HG03064 (cell line): ENCODE measurements at regions not wholly inside any gene's neighbourhood (a gene's known extent, or its start where the extent isn't known, plus 50 kb on each side); places are given as distances from the start of the nearest gene placed in this dataset.

Source experiments
- ATAC-seq: cut with Tn5 transposase; IDR thresholded peaks from one replicate; pipeline ENCODE4 v1.9.1; 2021; ENCODE audit warnings: low read depth; ENCODE audit not compliant: unreplicated experiment

DNA sequence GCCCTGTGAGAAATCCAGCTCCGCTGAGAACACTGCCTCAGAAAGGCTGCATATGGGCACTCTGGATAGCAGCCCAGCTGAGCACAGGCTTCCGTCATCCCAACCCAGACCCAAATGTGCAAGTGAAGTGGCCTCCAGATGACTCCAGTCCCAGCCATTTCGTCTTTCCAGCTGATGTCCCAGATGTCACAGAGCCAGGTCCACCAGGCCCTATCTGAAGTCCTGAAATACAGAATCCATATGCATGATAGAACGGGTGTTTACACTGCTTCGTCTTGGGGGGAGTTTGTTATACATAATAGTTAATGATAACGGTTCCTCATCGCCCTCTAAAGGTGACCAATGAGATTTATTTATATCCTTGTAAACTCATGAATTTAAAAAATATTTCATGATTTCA, 72.6 kb upstream of the TRIM2 start:
- ATAC-seq: no peak

DNA sequence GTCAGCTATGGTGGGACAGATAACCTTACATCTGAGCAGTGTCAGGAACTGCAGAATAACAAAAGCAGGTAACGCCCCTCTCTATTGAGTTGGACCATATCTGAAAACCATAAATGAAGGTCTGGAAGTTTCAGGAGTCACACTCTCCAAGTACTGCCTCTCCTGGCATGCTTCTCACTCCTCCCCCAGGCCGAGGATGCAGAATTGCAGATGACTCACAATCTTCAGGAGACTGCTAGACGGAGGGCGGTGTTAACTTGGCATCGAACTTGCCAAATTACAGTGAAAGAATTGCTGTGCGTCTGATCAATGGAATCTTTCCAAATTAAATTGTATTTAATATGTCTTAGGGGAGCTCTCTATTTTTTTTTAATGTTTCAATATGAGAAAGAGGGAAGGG, 67.1 kb upstream of the TRIM2 start:
- no peak for ATAC-seq

DNA sequence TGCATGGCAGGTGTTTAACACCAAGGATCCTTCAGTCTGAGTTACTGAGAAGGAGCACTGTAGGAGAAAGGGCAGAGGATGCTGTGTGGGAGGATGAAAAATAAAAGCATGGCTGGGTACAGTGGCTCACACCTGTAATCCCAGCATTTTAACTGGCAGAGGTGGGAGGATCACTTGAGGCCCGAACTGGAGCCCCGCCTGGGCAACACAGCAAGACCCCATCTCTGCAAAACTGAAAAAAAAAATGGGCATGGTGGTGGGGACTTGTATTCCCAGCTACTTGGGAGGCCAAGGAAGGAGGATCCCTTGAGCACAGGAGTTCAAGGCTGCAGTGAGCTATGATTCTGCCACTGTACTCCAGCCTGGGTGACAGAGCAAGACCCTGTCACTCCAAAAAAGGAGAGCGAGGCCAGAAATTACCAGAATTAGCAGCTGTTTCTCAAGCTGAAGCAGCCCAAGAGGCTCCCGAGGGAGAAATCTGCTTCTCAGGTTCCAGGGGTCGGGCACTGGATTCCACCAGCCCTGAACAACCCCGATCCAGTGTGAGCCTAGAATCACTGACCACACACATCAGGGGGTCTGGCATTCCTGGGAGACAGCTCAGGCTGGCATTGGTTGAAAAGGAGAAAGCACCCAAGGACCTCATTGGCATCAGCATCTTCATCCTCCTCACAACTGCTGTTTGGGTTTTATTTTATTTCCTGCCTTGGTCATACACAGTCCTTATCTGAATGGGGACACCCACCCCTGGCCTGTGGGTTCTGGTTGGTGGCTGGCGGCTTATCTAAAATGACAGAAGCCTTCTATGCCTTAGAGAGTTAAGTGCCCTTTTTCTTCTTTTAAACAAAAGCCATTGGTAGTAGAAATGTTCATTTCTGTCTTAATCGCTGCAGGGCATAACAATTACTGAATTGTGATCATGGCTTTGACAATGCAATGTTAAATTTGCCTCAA, 66.3 kb upstream of the TRIM2 start:
- no peak for ATAC-seq

DNA sequence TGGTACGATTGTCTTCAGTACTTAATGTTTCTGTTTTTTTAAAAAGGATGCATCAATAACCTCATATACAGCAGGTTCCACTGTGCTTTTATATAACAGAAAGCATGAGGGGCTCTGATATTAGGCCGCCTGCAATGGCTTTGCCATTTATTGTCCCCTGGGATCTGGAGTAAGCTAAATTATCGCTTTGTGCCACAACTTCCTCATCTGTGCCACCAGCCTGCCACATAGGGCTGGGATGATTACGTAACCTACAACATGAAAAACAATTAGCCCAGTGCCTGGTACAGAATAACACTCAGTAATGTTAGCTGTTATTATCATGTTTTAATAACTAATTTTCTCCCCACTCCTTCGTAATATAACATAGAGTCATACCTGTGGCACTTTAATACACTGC, 65.5 kb upstream of the TRIM2 start:
- no peak for ATAC-seq

DNA sequence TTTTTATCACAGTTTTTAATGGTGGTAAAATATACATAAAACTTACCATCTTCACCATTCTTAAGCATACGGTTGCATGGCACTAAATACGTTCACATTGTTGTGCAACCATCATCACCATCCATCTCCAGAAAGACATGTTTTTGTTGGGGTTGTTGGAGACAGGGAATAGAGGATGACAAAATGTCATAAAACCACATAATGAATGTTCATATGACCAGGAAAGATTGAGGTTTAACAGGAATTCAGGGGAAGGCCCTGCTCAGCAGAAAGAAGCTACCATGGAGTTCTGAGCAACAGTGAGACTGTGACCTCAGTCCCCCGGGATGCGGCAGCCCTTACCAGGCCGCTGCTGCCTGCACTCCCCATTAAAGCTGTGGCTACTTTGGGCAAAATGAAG, 63.9 kb upstream of the TRIM2 start:
- ATAC-seq: no peak

DNA sequence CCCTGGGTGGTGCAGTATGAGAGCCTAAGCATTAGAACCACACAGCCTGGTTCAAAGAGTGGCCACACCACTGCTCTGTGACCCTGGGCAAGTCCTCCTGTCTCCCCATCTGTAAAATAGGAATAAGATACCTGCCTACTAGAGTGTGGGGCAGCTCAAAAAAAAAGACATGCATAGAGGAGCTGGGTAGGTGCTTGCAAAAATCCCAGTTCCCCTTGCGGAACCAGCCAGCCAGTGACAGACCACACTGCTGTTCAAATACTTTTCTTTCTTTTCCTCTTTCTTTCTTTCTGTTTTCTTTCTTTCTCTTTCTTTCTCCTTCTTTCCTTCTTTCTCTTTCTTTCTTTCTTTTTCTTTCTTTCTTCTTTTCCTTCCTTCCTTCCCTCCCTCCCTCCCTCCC, 63.0 kb upstream of the TRIM2 start:
- ATAC-seq: no peak

DNA sequence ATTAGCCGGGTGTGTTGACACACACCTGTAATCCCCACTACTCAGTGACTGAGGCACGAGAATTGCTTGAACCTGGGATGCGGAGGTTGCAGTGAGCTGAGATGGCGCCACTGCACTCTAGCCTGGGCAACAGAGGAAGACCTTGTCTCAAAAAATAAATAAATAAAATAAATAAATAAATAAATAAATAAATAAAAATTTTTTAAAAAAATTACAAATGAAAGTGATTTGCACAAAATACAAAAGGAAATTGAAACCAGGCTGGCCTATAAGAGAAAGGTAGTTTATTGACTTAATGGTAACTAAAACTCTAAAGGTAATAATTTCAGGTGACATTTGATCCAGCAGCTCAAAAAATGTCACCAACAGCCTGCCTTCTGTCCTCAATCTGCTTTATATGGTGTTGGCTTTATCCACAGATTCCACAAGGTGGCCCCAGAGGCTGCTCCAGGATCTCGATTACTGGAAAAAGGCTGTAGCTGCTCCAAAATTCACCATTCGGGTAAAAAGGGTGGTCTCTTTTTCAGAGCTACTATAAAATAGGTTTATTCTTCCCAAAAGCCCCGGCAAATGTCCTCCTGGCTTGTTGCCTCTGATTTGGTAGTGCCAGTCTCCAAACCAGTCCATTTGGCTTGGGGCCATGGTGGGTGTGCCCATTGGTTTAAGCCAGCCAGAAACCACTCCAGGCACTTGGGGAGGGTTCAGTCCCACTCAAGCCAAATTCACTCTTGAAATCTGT, 61.4 kb upstream of the TRIM2 start:
- ATAC-seq: no peak

DNA sequence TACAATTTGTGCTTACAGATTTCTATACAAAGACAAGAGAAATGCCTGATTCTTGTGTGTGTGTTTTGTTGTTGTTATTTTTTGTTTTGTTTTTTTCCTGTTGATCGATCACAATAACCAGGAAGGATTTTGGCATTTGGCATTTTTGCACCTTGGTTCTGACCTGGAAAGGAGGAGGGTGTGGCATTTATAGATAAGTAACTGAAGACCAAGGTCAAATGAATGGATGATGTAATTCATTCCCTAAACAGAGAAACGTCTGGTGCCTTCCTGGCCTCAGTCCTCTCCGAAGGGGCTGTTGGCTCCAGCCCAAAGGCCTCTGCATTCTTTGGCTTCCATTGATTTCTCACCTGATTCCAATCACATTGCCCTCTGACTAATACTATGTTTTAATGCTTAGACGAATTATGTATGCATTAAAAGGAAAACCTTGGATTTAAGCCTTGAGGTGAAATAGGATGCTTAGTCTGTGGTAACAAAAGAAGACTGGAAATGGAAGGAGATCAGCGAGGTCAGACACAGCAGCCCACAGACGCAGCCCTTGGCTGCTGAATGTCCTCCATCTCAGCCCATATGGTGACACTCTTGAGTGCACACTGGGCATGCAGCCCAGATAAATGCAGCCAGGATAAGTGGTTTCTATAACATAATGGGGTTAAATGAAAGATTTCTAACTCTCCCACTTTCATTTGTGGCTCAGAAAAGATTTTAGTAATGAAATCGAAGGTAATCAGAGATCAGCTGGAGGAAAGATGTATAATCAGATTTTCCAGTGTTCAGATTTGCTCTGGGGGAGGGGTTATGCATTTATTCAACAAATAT, 60.5 kb upstream of the TRIM2 start:
- ATAC-seq: no peak

DNA sequence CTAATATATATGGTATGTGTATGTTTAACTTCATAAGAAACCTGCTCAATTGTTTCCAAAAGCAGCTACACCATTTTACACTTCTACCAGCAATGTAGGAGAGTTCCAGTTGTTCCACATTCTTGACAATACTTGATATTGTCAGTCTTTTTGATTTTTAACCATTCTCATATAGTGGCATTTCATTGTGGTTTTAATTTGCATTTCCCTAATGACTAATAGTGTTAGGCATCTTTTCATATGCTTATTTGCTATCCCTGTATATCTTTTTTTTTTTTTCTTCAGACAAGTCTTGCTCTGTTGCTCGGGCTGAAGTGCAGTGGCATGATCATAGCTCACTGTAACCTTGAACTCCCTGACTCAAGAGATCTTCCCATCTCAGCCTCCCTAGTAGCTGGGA, 58.2 kb upstream of the TRIM2 start:
- no peak for ATAC-seq

DNA sequence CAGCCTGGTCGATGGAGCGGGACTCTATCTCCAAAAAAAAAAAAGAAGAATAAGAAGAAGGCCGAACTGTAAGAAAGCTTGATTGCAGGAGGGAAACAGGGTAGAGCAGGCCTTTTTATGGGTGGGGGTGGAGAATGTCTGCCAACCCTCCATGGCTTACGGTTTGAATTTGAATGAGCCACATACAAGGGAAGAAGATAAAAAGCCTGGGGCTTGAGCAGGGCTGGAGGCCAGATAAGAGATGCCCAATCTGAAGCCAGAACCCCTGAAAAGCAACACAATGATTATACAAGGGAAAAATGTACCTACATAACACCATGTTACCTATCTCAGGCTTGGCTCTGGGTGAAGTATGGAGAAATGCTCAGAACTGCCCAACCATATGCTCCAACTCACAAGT, 57.3 kb upstream of the TRIM2 start:
- ATAC-seq: no peak

DNA sequence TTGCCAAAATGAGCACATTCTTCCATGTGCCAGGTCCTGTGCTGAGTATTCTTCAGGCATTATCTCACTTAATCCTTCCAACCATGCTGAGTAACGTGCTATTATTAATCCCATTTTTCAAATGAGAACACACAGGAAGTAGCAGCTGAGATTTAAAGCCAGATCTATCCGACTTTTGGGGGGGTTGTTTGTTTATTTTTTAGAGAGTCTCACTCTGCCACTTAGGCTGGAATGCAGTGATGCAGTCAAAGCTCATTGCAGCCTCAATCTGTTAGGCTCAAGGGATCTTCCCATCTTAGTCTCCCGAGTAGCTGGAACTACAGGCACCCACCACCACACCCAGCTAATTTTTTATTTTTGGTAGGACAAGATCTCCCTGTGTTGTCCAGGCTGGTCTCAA, 55.5 kb upstream of the TRIM2 start:
- no peak for ATAC-seq

DNA sequence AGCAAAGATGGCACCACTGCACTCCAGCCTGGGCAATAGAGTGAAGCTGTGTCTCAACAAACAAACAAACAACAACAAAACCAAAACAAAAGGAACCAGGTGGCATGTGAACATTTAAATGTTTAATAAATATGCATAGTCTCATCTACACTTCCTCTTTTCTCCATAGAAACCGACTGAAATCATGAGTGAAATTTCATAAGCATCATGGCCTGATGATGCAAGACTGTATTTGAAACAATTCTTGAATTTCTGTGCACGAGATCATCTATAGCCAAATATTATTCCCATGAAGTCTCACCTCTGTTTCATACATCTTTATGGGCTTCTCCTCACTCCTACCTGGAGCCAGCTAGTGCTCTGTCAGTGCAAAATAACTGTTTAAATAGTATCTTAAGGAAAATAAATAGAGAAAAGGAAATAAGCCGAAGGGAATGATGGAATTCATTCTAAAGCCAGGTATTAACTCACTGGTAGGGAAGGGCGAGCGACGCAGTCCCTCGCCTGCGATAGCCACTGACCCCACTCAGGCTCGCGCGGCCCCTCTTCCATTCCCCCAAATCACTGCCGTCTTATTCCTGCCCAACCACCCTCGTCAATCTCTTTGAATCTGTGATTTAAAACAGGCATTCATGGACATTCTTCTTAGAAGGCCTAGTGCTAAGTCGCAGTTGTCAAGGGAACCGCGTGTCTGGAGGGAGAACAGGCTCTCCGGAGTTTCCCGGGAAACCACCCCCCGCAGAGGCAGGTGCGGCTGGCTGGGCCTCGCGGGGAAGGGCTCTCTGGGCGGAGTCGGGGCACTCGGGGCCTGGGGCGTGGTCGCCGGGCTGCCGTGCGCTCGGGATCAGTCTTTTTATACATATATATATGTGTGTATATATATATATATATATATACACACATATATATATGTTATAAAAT, 52.4 kb upstream of the TRIM2 start:
- no peak for ATAC-seq

DNA sequence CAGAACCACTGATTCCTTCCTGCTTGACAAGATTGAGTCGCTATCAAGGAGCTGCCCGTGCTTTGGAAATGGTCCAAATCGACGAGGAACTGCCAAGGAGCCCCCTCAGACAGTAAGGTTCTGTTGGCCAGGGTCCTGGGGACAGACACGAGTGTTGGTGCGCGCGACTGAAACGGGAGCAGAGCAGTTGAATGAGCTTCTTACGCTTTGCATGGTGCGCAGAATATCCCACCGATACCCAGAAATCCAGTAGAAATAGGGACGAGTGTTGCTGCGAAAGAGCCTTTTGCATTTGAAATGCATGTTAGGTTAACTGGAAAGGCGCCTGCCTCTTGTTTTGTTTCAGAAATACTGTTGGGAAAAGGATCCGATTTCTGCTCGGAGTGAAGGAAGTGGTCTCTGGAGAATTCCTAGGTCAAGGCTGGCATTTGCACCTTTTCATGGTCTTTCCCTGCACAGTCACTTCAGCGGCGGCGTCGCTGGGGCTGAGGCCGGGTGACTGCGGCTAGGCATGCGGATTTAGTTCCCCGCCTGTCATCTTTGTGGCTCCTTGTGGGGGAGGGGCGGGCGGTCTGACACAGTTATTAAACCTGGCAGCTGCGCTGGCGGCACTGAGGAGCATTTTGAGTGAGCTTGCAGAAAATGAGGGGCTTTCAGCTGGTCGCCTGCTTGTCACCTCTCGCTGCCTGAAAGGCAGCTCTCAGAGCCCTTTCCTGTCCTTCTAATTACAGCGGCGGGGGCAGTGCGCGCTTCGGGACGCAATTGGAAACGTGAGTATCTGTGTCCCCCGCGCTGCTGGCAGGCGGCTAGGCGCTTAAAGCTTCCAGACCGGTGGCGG, 51.5 kb upstream of the TRIM2 start:
- ATAC-seq: peak; percentile 12

DNA sequence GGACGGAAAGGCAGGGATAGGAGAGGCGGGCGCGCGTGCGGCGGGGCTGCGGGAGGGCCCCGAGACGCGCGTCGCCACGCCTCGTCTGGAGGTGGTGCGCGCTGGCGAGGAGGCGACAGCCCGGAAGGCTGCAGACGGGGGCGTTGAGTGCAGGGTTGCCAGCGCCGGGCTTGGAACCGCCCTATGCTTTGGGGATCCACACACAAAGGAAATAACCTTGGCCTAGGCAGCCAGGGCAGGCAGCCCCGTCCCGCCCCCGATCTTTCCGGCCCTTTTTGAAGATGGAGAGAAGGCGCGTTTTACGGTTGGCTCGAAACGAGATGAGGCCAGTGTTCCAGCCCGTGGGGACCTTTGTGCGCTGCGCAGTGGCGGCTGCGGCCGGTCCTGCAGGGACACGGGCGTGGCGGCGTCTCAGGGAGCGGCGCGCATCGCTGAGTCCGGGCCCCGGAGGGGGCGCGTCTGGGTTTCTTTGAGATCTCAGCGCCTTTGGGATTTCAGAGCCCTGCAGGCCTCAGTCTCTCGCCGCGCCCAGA, 50.8 kb upstream of the TRIM2 start:
- ATAC-seq: peak; percentile 72

DNA sequence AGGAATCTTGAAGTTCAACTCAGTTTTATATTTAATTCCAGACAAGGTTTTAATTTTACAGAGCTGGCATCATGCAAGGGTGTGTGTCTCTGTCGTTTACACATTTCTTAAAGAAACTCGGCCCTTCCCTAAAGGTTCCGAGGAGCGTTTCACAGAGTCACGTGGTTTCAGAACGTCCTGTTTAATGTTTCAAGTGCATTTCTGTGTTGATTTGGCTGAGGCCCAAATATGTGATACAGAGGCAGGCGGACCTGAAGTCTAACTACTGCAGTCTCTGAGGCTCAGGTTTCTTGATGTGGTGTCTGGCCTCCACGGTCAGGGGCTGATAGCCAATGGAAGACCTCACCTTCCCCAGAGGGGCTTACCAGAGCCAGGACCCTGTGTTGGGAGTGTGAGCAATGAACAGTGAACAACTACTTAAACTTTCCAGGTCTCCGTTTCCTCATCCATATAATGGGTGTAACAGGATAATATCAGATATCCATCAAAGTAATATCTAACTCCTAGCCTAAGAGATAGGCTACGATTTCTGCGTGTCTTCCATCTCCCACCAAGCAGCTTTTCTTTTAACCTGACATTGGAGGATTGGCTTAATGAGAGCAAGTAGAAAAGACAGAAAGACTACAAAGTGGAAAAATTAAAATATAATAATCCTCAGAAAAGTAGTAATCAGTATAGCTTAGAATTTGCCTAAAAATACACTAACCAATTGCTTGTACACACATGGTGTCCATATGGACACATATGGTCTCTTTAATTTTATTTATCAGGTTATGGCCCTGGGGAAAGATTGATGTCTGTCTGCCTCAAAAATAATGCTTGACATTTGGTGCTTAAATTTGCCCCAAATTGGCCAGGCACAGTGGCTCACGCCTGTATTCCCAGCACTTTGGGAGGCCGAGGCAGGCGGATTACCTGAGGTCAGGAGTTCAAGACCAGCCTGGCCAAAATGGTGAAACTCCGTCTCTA, 50.0 kb upstream of the TRIM2 start:
- ATAC-seq: no peak
